ENCODE measurements at regions not wholly inside any gene's neighbourhood (a gene's known extent, or its start where the extent isn't known, plus 50 kb on each side); places are given as distances from the start of the nearest gene placed in this dataset.

- TF ChIP-seq CTCF (IDR thresholded peaks at IDR 0.05) (no peak), POLR2A (IDR thresholded peaks at IDR 0.05) (no peak)
Measured at GRCh38 chr3:157695586-157695985, 192.4 kb upstream of the VEPH1 start.

Data from testis (tissue), 2 donors.